Esophagus muscularis mucosa (tissue), 4 donors: ENCODE measurements at regions not wholly inside any gene's neighbourhood (a gene's known extent, or its start where the extent isn't known, plus 50 kb on each side); places are given as distances from the start of the nearest gene placed in this dataset.

Experiments used
- DNase-seq: peaks from one replicate; pipeline ENCODE4 v3.0.0-alpha.2; 2017; ENCODE audit errors: extremely low spot score
- H3K27ac ChIP-seq, 4 donors: fragments of 200-600 bp; sonication (generic); replicated peaks in 1 of 4; 1 replicate in 3 of 4; 2 replicates in 1 of 4; pipeline ENCODE4 v1.5.1; 2016 to 2019; ENCODE audit warnings: mild to moderate bottlenecking in 1 of 4
- H3K27me3 ChIP-seq, 4 donors: fragments of 200-600 bp; sonication (generic); one replicate each; pipeline versions ENCODE4 v1.5.1 to v1.6.0; 2016 to 2019
- H3K36me3 ChIP-seq, 4 donors: fragments of 200-600 bp; sonication (generic); one replicate each; pipeline ENCODE4 v1.5.1; 2016 to 2019
- H3K4me1 ChIP-seq, 4 donors: fragments of 200-600 bp; sonication (generic); one replicate each; pipeline ENCODE4 v1.5.1; 2016 to 2019
- H3K4me3 ChIP-seq, 4 donors: fragments of 200-600 bp; sonication (generic); 1 replicate in 2 of 4; 2 replicates in 2 of 4; pipeline ENCODE4 v1.5.1; 2016 to 2019; ENCODE audit warnings: mild to moderate bottlenecking in 4 of 4, moderate library complexity in 1 of 4
- H3K9me3 ChIP-seq, 4 donors: fragments of 200-600 bp; sonication (generic); 1 replicate in 3 of 4; 2 replicates in 1 of 4; pipeline ENCODE4 v1.5.1; 2016 to 2019
- CTCF ChIP-seq, 3 experiments: fragments of 200-600 bp in 2 of 3; fragments of 450-650 bp in 1 of 3; sonication (generic) in 2 of 3; IDR thresholded peaks; one replicate each; pipeline ENCODE4 v1.5.1; 2017 to 2019; ENCODE audit warnings: antibody characterized with exemption in 3 of 3, mild to moderate bottlenecking in 2 of 3, moderate library complexity in 1 of 3
- EP300 ChIP-seq: sonication (generic); formaldehyde crosslinking; IDR thresholded peaks from one replicate; pipeline ENCODE4 v1.6.1; 2017; ENCODE audit warnings: antibody characterized with exemption
- POLR2A ChIP-seq: fragments of 450-650 bp; IDR thresholded peaks from one replicate; pipeline ENCODE4 v1.6.1; 2017; ENCODE audit warnings: antibody characterized with exemption, moderate library complexity, mild to moderate bottlenecking, low read depth
- POLR2AphosphoS5 ChIP-seq, 2 donors: sonication (generic); formaldehyde crosslinking; IDR thresholded peaks; one replicate each; pipeline ENCODE4 v1.6.1; 2017; ENCODE audit warnings: antibody characterized with exemption in 2 of 2
- WGBS: methylation state at CpG from one replicate; pipeline ENCODE4 v1.1.5; 2018; 5-methylcytosine and 5-hydroxymethylcytosine counted together
- intact Hi-C: fragments of 100-400 bp; cut with DNase I; formaldehyde crosslinking; loops from one replicate; pipeline ENCODE4 v1.15.1; 2023

GRCh38 chr2:155176345-155176744 lies 477.9 kb downstream of the KCNJ3 start:
- H3K27me3 ChIP-seq = no peaks in the 10 kb centered on the region
- no peak for TF ChIP-seq POLR2A
- TF ChIP-seq POLR2AphosphoS5 (IDR thresholded peaks at IDR 0.05) = no peak
- no peak for TF ChIP-seq CTCF (IDR thresholded peaks at IDR 0.05)
- no peak for TF ChIP-seq EP300
- H3K4me3 ChIP-seq = no peak overlapping the region
- H3K9me3 ChIP-seq = no peaks in the 10 kb centered on the region
- H3K27ac ChIP-seq = no peak overlapping the region
- no peaks in the 10 kb centered on the region for H3K36me3 ChIP-seq
- intact Hi-C loops = no loop called here
- H3K4me1 ChIP-seq = peaks cover 0 to 4% (median 0%) of the 10 kb centered on the region in 4 donors
- 88% methylated on average over 1 of the region's 1 CpG for WGBS
- no peak for DNase-seq

- Histone ChIP-seq H3K27ac (no peak overlapping the region), H3K4me3 (no peak overlapping the region), H3K27me3 (no peaks in the 10 kb centered on the region), H3K4me1 (peaks cover 0 to 4% (median 0%) of the 10 kb centered on the region in 4 donors), H3K9me3 (no peaks in the 10 kb centered on the region), H3K36me3 (no peaks in the 10 kb centered on the region)
- DNase-seq = no peak
- 85% methylated on average over 5 of the region's 5 CpGs for WGBS
- TF ChIP-seq POLR2AphosphoS5 (IDR thresholded peaks at IDR 0.05) (no peak), EP300 (no peak), POLR2A (no peak), CTCF (IDR thresholded peaks at IDR 0.05) (no peak)
- intact Hi-C loops = no loop called here
These were observed 470.8 kb downstream of the KCNJ3 start for GRCh38 chr2:155169317-155169716.

GRCh38 chr2:155162494-155162893 lies 464.0 kb downstream of the KCNJ3 start:
- Histone ChIP-seq H3K4me1 (no peaks in the 10 kb centered on the region), H3K4me3 (no peak overlapping the region), H3K27me3 (no peaks in the 10 kb centered on the region), H3K27ac (no peak overlapping the region), H3K36me3 (no peaks in the 10 kb centered on the region), H3K9me3 (no peaks in the 10 kb centered on the region)
- TF ChIP-seq EP300 (no peak), POLR2A (no peak), POLR2AphosphoS5 (IDR thresholded peaks at IDR 0.05) (no peak), CTCF (IDR thresholded peaks at IDR 0.05) (no peak)
- no peak for DNase-seq
- WGBS = 81% methylated on average over 1 of the region's 1 CpG
- intact Hi-C loops = no loop called here

GRCh38 chr2:155161314-155161713 lies 462.8 kb downstream of the KCNJ3 start:
- H3K36me3 ChIP-seq = no peaks in the 10 kb centered on the region
- H3K9me3 ChIP-seq = no peaks in the 10 kb centered on the region
- H3K27ac ChIP-seq = no peak overlapping the region
- intact Hi-C loops = no loop called here
- H3K4me3 ChIP-seq = no peak overlapping the region
- TF ChIP-seq POLR2A (no peak), POLR2AphosphoS5 (IDR thresholded peaks at IDR 0.05) (no peak)
- no peaks in the 10 kb centered on the region for H3K4me1 ChIP-seq
- H3K27me3 ChIP-seq = no peaks in the 10 kb centered on the region
- no peak for DNase-seq

GRCh38 chr2:155157711-155158110 lies 459.2 kb downstream of the KCNJ3 start:
- no peaks in the 10 kb centered on the region for H3K36me3 ChIP-seq
- no peak overlapping the region for H3K27ac ChIP-seq
- 34% methylated on average over 2 of the region's 2 CpGs for WGBS
- H3K4me3 ChIP-seq = no peak overlapping the region
- no peak for TF ChIP-seq POLR2A
- no peak for TF ChIP-seq POLR2AphosphoS5 (IDR thresholded peaks at IDR 0.05)
- TF ChIP-seq CTCF (IDR thresholded peaks at IDR 0.05) = no peak
- no peaks in the 10 kb centered on the region for H3K9me3 ChIP-seq
- intact Hi-C loops = no loop called here
- H3K27me3 ChIP-seq = no peaks in the 10 kb centered on the region
- no peaks in the 10 kb centered on the region for H3K4me1 ChIP-seq
- DNase-seq = no peak
